ENCODE measurements at regions not wholly inside any gene's neighbourhood (a gene's known extent, or its start where the extent isn't known, plus 50 kb on each side); places are given as distances from the start of the nearest gene placed in this dataset.
A peak's percentile ranks its signal among the peaks of the same experiment; 100 is the strongest.
"Not testable (repeated sequence)": the region's sequence is repeated elsewhere in the genome, so short reads cannot be mapped to it uniquely, and the experiment has no call there.

DNA sequence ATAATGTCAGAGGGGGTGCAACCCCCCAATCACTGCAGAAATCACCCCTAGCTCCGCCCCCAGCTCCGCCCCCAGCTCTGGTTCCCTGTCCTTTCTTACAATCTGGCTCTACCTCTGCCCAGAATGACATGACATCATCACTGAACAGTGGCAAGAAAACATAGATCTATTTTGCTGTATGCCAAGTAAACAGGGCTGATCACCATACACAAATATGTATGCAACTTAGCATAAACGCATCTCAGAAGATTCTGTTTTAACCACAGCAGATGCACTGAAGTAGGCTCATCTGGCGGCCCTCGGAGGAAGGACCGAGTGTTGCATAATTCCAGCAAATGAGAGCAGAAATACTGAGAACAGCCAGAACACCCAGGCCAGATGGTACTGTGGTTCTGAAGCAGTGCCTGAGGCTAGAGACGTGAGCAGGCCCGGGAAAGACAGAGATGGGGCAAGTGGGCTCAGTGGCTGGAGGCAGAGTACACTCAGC lies 293.3 kb upstream of the KLF14 start:
- DNase-seq: no peak

DNA sequence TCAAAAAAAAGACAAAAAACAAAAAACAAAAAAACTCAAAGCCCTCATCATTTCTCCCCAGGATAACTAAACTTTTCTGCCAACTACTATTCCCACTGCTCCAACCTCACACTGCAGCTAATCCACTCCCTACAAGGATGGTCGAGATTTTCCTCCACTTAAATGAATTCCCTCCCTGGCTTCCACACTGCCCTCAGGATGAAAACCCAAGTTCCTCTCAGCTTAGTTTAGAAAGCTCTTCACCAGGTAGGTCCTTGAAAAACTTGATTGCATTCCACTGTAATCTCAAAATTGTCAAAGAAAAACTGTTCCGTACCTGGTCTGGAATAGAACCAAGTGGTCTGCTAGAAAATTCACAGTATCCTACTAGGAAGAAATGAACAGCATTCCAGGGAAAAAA lies 294.3 kb upstream of the KLF14 start:
- DNase-seq: no peak

DNA sequence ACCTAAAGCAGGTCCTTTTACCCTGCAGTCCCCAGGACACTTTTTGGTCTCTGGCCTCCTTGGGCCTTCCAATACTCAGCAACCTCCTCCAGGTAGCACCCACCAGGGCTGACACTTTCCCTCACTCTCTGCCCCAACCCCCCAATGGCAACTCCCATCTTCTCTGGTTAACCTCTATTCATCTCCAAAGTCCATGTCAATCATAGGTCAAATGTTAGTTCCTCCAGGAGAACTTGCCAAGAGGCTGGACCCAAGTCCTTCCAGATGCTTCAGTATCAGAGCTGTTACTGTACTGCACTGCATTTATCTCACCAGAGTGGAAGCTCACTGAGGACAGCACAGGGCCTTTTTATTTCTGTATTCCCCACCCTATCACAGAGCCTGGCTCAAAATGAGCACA lies 295.0 kb upstream of the KLF14 start:
- DNase-seq: no peak

DNA sequence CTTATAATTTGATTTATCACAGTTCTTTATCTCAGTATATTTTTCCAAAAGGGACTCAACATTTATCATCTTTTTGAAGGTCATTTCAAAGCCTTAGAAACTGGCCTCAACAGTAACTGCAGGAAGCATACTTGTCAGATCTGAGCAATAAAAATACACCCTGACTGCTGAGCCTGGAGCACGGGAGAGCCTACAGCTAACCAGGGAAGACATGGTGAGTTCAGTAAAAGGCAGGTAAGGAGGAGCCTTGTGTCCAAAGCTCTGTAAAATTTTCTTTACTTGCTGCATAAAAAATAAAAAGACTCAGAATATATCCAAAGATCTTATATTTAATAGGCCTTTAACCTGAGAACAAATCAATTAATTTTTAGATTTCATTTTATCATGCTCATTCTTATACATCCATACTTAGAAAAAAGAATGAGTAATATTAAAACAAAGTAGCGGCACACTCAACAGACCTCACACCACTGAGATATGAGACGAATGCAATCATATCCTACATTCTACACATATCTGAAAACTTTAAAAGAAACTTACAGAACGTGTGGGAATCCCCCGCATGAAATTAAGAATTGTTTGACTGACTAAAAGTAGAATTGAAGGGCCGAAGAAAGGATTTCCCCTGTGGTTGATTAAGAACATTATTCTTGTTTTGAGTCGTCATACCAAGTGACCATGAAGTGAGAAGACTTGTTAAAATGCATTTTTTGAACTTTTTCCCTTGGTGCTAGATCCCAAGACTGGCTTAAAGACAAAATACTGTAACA lies 296.4 kb upstream of the MKLN1 start:
- no peak for DNase-seq

DNA sequence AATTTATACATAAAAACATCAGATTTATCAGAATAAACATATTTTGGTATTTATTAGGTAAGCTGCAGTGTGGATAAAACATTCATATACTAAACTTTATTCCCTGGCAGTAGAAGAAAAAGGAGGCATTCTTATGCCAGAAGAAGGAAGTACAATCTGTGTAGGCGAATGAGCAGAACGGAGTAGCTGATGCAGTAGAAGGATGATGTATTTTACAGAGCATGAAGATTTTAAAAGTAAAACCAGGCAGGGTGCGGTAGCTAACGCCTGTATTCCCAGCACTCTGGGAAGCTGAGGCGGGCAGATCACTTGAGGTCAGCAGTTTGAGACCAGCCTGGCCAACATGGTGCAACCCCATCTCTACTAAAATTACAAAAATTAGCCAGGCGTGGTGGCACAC lies 294.9 kb upstream of the MKLN1 start:
- no peak for DNase-seq

DNA sequence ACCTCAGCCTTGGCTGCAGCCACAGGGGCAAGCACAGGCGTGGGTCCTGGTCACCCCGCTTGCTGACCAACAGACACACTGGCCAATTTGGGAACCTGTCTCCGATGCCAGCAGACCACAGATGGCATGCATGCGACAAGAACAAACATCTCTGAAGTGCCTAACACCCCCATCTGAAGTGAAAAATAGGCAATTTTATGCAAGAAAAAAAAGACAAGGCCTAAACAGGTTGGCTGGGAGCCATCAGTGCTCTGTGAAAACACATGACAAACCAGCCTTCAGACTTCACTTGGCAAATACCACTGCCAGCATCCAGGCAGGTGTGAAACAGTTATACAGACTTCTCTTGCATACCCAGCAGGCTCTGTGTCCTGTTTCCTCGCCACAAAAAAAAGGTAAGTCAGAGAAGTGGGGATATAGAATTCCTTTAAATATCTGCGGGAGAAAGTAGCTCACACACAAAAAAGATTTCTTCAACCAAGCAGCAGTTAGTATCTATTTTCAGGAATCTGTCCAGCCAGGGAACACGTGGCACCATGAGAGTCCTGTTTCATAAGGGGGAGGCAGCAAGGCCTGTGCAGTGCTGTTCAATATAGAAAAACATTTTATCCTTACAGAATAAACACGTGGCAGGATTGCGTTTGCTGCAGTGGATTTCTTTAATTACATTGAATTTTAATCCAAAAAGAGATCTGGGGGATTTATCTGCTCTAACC lies 293.4 kb upstream of the MKLN1 start:
- no peak for DNase-seq

DNA sequence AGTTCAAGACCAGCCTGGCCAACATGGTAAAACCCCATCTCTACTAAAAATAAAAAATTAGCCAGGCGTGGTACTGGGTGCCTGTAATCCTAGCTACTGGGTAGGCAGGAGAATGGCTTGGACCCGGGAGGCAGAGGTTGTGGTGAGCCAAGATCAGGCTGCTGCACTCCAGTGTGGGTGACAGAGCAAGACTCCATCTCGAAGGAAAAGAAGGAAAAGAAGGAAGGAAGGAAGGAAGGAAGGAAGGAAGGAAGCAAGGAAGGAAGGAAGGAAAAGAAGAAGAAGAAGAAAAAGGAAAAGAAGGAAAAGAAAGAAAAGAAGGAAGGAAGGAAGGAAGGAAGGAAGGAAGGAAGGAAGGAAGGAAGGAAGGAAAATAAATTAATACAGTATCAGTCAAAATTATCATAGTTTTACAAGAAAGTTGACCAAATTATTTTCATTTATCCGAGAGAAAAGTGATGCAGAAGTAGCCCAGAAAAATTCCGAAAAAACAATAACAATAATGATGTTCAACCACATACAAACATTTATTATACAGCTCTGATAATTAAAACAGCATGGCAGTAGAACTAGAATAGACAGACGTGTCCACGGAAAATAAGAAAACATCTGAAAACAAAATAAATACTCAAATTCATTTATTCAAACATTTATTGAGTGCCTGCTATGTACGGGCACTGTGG lies 292.4 kb upstream of the MKLN1 start:
- DNase-seq: no peak

DNA sequence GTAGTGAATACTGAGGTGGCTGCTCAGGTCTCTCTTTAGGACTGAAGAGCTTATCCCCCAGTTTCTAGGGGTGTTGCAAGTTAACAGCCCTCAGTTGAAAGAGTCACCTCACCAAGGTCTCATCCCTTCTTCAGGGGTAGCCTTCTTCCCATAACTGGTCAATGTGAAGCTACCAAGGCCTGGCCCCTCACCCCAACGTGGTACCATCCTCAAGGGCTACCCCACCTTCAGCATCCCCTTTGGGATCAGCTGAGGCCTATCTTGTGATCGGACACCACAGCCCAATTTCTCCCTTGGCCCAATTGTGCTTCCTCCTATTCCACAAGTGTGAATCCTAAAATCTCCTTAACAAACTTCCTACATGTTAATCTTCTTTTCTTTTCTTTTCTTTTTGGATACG lies 289.5 kb upstream of the MKLN1 start:
- DNase-seq: no peak

DNA sequence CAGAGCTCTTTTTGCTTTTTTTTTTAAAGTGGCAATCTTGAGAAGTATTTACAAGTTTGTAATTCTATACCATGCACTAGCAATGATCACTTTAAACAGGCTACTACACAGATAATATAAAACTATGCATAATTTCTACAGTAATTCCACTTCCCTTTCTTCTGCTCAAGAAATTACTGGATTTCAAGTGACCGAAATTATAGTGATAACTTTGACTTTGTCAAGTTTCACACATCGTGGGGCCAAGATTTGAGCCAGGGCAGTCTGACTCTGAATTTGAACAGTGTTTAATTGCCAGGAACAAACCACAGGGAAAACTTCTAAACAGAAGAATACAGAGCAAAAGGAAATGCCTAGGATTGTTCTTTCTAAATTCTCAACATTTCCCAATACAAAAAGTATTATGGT lies 288.3 kb upstream of the MKLN1 start:
- DNase-seq: no peak

DNA sequence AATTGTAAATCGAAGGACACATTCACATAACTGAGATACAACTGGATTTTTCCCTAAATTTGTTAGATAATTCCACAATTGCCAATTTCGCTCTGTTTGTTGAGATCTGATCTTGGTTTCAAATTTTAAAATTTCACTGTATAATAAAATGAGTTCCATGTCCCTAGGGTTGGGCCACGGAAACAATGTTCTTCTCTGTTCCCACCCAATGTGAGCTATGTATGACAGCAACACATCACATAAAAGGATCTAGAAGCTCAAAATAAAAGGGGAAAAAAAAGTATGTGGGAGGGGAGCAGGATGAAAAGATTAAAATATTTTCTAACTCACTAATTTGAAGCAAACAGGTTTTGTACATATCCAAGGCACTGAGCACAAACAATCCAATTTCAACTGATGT lies 287.8 kb upstream of the MKLN1 start:
- DNase-seq: no peak

DNA sequence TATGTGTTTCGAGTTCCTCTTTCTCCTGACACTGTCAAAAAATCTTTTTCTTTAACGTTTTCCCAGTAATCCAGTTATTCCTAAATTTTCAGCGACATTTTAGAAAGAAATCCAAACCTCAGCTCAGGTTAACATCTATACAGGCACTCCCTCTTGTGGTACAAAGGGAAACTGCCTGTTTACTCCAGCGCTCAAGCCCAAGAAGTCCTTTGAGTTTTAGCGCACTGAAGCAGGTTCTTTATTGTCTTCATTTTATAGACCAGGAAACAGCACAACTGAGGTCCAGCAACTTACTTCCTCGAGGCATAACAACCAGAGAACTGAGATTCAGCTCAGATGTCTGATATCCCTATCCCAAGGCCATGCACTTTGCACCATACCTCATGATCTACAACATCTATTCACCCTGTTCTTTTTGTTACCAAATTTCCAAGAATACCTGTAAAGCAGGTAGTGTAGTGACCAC lies 287.2 kb upstream of the MKLN1 start:
- peak; percentile 62 for DNase-seq

DNA sequence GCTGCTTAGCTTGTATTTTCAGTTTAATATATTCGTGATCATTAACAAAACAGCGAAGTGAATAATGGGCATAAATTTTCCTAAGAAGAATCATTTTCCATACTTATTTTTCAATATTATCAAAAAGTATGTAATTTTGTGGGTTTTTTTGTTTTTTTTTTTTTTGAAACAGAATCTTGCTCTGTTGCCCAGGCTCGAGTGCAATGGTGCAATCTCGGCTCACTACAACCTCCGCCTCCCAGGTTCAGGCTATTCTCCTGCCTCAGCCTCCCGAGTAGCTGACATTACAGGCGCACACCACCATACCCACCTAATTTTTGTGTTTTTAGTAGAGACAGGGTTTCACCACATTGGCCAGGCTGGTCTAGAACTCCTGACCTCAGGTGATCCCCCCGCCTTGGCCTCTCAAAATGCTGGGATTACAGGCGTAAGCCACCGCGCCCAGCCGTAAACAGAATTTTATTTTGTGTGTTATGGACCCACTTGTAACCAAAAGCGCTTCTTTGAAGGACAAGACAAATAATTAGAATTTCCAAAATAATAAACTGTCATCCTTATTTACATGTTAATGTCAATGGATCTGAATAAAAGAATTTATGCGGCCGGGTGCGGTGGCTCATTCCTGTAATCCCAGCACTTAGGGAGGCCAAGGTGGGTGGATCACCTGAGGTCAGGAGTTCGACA lies 286.5 kb upstream of the MKLN1 start:
- DNase-seq: not testable (repeated sequence)

DNA sequence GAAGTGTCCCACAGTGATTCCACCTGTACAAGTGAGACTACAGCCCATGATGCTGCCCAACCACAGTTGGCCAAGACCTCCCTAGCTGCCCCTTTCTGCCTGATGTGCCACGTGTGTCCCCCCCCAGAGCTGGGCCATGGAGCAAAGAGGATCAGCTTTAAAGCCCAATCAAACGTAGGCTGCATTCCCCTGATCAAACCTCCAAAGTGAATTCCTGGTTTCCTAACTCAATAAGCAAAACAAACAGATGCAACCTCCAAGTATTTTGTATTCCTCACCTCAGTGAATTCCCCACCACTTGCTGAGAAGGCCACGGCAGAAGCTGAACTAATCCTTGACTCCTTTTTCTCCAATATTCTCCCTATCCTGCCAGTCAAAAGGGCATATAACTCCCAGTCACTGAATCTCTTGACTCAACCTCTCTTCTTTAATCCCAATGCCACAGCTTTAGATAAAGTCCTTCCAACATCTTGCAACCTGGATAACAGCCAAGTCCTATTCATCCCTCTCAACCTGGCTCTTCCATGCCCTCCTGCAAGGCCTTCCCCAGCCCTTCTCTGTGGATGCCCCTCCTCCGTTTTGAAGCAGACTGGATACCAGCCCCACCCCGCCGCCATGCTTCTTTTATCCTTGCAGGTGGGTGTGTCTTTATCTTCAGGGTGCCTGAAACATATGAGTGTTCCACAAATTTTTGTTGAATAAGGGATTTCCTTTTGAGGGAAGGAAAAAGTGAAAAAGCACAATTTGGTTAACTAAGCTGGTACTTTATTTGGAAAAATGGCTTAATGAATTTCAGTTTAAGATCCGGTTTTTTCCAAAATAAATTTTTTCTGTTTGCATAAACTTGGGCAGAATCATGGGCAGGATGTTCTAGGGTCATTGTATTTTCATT lies 285.2 kb upstream of the MKLN1 start:
- no peak for DNase-seq

DNA sequence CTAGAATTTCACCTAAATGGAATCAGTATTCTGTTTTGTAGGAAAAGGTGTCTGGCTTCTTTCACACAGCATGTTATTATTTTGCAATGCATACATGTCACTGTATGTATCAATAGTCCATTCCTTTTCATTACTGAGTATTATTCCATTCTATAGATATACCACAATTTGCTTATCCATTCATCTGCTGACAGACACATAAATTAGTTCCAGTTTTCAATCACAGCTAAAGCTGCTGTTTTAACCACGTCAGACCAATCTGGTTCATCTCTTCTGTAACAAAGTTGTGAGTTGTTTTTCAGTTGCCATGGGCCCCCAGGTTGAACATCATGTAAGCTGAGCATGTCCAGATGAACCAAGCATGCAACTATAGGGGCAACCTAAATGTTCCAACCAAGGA lies 282.1 kb upstream of the MKLN1 start:
- no peak for DNase-seq

DNA sequence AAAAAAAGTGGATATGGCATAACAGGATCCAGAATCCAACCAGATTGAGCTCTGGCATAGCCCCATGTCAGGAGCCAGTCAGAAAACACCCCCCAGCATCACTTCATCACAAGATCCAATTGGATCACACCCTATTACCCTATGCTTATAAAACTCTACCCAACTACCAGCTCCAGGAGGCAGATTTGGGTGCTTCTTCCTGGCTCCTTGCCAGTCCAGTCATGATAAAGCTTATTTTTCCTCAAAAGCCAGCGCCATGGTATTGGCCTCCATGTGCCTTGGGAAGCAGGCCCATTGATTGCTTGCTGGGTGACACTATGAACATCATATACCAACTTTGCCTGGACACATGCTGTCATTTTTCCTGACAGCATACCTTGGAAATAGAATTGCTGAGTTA lies 281.4 kb upstream of the MKLN1 start:
- DNase-seq: no peak

DNA sequence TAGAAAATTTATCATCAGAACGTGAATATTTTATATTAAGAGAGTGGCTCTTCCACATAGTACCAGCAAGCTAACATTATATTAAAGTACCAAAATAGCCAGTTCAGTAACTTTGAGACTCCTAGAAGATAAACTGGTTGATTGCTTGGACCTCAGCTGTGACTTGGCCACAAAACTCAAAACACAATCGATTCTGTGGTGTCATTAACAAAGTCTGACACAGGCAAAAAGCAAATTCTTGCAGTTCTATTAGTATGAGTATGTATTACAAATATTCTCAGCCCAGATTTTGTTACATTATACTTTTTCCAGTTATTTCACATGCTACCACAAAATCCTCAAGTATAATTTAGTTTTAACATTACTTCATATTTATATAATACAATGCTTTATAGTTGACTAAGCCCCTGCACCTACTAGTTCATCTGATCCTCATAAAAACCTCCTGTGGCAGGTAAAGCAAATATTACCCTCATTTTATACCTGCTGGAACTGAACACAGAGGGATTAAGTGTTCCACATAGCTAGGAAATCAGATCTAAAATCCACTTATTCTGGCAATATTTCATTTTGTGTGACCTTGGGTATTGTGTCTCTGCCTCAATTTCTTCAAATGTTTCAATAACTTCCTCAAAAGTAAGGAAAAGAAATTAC lies 279.9 kb upstream of the MKLN1 start:
- DNase-seq: no peak

DNA sequence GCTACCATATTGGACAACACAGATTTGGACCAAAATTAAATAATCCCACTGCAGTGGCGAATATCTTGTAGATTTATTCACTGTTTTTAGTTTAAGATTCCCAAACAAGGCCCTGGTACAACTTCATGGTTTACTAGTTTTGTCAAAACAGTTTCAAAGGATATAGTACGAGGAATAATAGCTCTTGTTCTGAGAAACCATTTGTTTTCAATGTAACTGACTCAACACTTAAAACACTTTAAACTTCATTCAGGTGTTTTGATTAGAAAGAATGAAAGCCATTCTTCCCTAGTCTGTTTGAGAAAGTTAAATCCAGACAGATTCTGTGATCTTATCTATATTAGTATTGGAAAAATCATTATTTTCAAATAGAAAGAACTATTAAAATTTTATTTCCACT lies 276.4 kb upstream of the MKLN1 start:
- DNase-seq: no peak

DNA sequence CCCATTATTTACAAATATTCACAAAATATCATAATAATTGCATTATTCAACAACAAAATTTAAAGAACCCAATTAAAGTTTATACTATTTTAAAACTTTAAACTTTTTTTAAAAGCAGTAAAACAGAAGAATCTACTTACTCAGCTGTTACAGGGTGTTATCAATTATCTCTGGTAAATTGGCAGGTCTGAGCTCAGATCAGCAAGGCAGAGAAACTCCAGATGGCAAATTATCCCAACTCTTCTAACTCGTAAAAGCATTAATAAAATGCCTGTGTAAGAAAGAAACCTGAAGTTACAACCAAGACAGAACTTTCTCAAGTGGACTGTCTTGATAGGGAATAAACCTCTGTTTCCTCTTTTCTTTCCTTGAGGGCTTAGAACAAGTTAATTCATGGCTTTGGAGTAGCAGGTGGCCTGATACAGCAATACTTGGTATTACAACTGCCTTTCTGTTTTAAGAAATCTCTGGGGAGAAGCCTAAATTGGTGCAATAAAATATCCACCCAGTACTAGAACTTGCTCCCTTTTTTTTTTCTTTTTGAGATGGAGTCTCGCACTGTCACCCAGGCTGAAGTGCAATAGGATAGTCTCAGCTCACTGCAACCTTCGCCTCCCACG lies 275.3 kb upstream of the MKLN1 start:
- DNase-seq: no peak

DNA sequence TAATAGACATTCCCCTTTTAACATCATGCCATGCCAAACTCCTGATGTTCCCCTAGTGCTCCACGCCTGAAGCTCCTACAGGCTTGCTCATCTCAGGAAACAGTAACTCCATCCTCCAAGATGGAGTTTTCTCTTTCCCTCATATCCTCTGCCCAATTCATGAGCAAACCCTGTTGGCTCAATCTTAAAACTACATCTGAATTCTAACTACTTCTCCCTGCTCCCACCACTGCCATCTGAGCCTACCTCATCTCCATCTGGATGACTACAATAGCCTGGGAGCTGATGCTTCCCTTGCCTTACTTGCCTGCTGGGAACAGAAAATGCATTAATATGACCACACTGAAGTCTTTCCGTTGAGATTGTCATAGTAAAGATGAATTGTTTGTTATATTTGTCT lies 271.7 kb upstream of the MKLN1 start:
- no peak for DNase-seq

DNA sequence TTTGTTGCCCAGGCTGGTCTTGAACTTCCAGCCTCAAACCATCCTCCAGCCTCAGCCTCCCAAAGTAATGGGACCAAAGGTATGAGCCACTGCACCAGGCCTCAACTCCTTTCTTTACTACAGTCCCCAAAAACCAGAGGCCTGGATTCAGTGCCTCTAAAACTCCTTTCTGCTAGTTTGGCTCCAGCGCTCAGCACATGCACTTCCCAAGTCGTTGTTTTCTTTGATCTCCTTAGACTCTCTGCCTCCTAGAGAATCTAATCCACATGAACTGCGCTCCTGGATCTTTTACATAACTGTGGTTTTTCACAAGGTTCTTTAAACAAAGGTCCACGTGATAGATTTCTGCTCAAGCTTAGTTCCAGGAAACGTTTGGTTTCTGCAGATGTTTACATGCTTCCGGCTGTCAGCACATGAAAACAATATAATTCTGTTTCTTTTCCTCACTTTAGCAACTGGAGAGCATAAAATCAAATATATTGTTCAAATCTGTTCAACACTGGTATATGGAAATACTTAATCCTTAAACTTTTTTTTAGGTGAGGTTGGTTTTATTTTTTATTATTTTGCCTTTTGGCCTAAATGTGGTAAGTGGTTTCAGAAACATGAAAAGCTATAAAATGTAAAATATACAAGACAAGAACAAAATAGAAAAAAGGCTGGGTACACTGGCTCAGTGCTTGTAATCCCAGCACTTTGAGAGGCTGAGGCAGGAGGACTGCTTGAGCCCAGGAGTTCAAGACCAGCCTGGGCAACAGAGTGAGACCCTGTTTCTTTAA lies 270.5 kb upstream of the MKLN1 start:
- DNase-seq: no peak

DNA sequence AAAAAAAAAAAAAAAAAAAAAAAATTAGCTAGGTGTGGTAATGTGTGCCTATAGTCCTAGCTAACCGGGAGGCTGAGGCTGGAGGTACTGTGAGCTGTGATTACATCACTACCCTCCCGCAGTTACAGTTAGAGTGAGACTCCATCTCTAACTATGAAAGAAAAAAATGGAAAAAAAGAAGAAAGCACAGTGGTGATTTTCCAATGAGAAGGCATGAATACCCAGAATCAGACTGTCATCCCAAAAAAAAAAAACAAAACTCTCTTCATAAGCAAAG lies 269.9 kb upstream of the MKLN1 start:
- no peak for DNase-seq

Data from retina (tissue), 1 donor.